VCaP (cell line): ENCODE measurements at regions not wholly inside any gene's neighbourhood (a gene's known extent, or its start where the extent isn't known, plus 50 kb on each side); places are given as distances from the start of the nearest gene placed in this dataset.

ENCODE experiments used
- H3K27ac ChIP-seq: fragments of 450-650 bp; 2 replicates; pipeline ENCODE4 v1.5.1; 2017
- CTCF ChIP-seq: fragments of 450-650 bp; conservative IDR thresholded peaks from 2 replicates; pipeline ENCODE4 v1.5.1; 2017; ENCODE audit warnings: mild to moderate bottlenecking, moderate library complexity

- TF ChIP-seq CTCF: no peak
- H3K27ac ChIP-seq: peak overlapping the region; percentile 82
These were observed 72.5 kb upstream of the MORC3 start for GRCh38 chr21:36247316-36248010.

GRCh38 chr21:36249576-36250422, 70.2 kb upstream of the MORC3 start:
- H3K27ac ChIP-seq: no peak overlapping the region
- no peak for TF ChIP-seq CTCF

- no peak for TF ChIP-seq CTCF
- no peak overlapping the region for H3K27ac ChIP-seq
These were observed 69.4 kb upstream of the MORC3 start for GRCh38 chr21:36250423-36251075.

- no peak for TF ChIP-seq CTCF
- peak overlapping the region; percentile 23 for H3K27ac ChIP-seq
These were observed 65.7 kb upstream of the MORC3 start for GRCh38 chr21:36254106-36254941.

DNA sequence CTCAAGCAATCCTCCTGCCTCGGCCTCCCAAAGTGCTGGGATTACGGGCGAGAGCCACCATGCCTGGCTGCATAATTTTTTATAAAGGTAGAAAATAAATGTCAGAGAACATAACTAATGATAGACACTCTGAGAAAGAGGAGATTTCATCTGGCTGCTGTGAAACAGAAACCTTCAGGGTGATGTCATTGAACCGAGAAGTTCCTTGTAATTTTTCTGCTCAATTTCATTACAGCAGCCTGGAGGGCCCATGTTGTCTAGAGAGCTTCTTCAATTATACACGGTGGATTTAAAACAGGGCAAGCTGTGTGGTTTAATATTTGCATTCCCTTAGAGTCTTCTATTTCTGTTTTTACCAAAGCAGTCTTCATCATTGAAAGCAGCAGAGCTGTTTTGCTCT, 64.3 kb upstream of the MORC3 start:
- H3K27ac ChIP-seq: no peak overlapping the region
- TF ChIP-seq CTCF: no peak

- no peak overlapping the region for H3K27ac ChIP-seq
- no peak for TF ChIP-seq CTCF
These were observed 62.3 kb upstream of the MORC3 start for GRCh38 chr21:36257657-36258056.
